Neural cell (in vitro differentiated cells): ENCODE measurements at regions not wholly inside any gene's neighbourhood (a gene's known extent, or its start where the extent isn't known, plus 50 kb on each side); places are given as distances from the start of the nearest gene placed in this dataset.

Experiments
- CTCF ChIP-seq: fragments of 450-650 bp; IDR thresholded peaks from 2 replicates; pipeline ENCODE4 v1.5.1; 2014; ENCODE audit warnings: antibody characterized with exemption, mild to moderate bottlenecking, moderate library complexity; ENCODE audit not compliant: poor library complexity, severe bottlenecking
- EP300 ChIP-seq: fragments of 450-650 bp; conservative IDR thresholded peaks from 2 replicates; pipeline ENCODE4 v1.6.1; 2014; ENCODE audit warnings: antibody characterized with exemption, mild to moderate bottlenecking, moderate library complexity; ENCODE audit not compliant: poor library complexity, severe bottlenecking
- EZH2 ChIP-seq: fragments of 200-600, 300-800 bp; shearing (Covaris generic), sonication (generic); IDR thresholded peaks from 2 replicates; pipeline ENCODE4 v1.6.1; 2014; ENCODE audit warnings: antibody characterized with exemption, low read length, borderline replicate concordance, mild to moderate bottlenecking; ENCODE audit not compliant: insufficient read depth, poor library complexity, severe bottlenecking
- POLR2AphosphoS5 ChIP-seq: IDR thresholded peaks from 2 replicates; pipeline ENCODE4 v1.6.1; 2012
- TAF1 ChIP-seq: IDR thresholded peaks from 2 replicates; pipeline ENCODE4 v1.6.1; 2012; ENCODE audit warnings: low read depth

- TF ChIP-seq TAF1 (no peak), CTCF (no peak), POLR2AphosphoS5 (no peak), EZH2 (no peak), EP300 (no peak)
Observed at GRCh38 chr22:23498811-23499798, 81.0 kb downstream of the IGLL1 start.
